ENCODE measurements at regions not wholly inside any gene's neighbourhood (a gene's known extent, or its start where the extent isn't known, plus 50 kb on each side); places are given as distances from the start of the nearest gene placed in this dataset.

GRCh38 chr4:180581061-180581460 is 1662.1 kb upstream of the TENM3 start (continued):
- TF ChIP-seq PBX3 (IDR thresholded peaks at IDR 0.05; ENCODE audit: insufficient replicate concordance, low read depth, low read length) (no peak), ZBTB40 (IDR thresholded peaks at IDR 0.05; ENCODE audit: borderline replicate concordance) (no peak), CUX1 (IDR thresholded peaks at IDR 0.05; ENCODE audit: insufficient replicate concordance, low read depth, low read length) (no peak), IRF3 (IDR thresholded peaks at IDR 0.05) (no peak), JUNB (IDR thresholded peaks at IDR 0.05) (no peak), TBL1XR1 (IDR thresholded peaks at IDR 0.05; ENCODE audit: low read depth, low read length) (no peak), CBX5 (IDR thresholded peaks at IDR 0.05; ENCODE audit: low read depth) (no peak), EZH2 (IDR thresholded peaks at IDR 0.05; ENCODE audit: borderline replicate concordance, control insufficient read depth, low read depth, low read length) (no peak), PKNOX1 (IDR thresholded peaks at IDR 0.05) (no peak), E2F4 (IDR thresholded peaks at IDR 0.05; ENCODE audit: low read depth, low read length) (no peak)

Measured in GM12878 (cell line).